GM10248 (cell line): ENCODE measurements at regions not wholly inside any gene's neighbourhood (a gene's known extent, or its start where the extent isn't known, plus 50 kb on each side); places are given as distances from the start of the nearest gene placed in this dataset.

Experiments
- CTCF ChIA-PET: fragments of 300-600 bp; sonication (Branson Sonifier 250); formaldehyde crosslinking; extraction: SDS; loops from one replicate; lab custom pipeline; 2021; ENCODE audit warnings: antibody characterized with exemption; lab: Yijun Ruan, JAX
- POLR2A ChIA-PET: fragments of 350-650 bp; sonication (Branson Sonifier 250); formaldehyde crosslinking; extraction: SDS; loops from one replicate; lab custom pipeline; 2020; ENCODE audit warnings: antibody characterized with exemption; lab: Yijun Ruan, JAX
- DNase-seq: peaks from one replicate; pipeline ENCODE4 v3.0.0; 2012; ENCODE audit errors: extremely low spot score
- CTCF ChIP-seq: IDR thresholded peaks from 2 replicates; pipeline ENCODE4 v1.5.1; 2012; ENCODE audit warnings: mild to moderate bottlenecking, low read depth; ENCODE audit errors: extremely low read depth, missing control alignments, control extremely low read depth

DNA sequence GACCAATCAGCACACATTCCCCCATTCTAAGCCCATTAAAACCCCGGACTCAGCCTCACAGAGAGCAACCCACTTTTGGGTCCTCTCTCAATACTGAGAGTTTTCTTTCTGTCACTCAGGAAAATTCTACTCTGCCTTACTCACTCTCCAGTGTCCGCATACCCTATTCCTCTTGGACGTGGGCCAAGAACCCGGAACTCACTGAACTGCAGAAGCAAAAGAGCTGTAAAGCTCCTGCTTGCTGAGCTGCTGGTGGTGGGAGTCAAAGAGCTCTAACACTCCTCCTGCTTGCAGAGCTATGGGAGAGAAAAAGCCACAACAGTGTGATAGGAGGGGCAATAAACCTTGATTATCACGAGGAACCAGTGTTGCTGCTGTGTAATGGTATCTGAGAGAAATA is 386.9 kb downstream of the POM121L12 start:
- TF ChIP-seq CTCF: no peak
- POLR2A ChIA-PET: no interaction called here
- no peak for DNase-seq
- CTCF ChIA-PET: no interaction called here

DNA sequence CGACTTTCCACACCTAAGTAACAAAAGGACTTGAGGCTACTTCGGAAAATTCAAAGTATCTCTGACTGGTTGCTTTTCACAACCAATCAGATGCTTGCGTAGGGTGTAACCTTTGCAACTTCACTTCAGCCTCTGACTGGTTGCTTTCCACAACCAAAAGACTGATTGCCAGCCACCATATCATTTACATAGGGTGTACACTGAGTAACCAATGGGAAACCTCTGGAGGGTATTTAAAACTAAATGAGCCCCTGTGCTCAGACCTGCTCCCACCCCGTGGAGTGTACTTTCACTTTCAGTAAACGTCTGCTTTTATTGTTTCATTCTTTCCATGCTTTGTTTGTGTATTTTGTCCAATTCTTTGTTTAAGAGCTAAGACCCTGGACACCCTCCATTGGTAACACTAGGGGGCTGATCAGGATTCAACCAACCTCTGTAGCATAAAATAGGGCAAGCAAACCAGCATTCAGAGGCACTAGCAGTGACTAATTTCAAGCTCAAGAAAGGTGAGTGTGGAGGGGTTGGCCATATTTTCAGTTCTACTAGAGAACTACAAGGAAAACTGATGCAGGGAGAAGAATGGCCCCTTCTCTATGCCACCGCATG is 390.8 kb downstream of the POM121L12 start:
- POLR2A ChIA-PET: no interaction called here
- no peak for TF ChIP-seq CTCF
- no peak for DNase-seq
- CTCF ChIA-PET: no interaction called here

DNA sequence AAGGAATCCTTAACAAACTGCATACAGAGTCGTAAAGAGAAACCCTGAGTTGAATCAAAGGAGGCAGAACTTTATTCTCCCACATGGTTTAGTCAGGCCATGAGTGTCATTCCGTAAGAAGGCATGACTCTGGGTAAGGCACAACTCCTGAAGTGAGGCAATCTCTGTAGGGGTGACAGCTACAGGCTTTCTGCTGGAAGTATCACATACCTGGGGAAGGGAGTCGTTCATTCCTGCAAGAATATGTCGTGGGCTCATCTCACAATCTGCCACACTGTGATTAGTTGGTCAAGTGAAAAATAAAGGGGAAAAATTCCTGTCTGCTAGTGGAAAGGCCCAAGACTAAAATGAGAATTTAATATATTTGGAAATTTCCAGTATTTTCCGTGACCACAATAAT is 392.6 kb downstream of the POM121L12 start:
- DNase-seq: no peak
- CTCF ChIA-PET: interaction anchor here (0.9 kb wide), 1 partner anchor 10 kb away, joined by 3 read pairs; no protein-coding TSS in a partner anchor
- TF ChIP-seq CTCF: no peak
- POLR2A ChIA-PET: no interaction called here

GRCh38 chr7:53431901-53432300 is 396.5 kb downstream of the POM121L12 start:
- DNase-seq: no peak
- no peak for TF ChIP-seq CTCF
- ChIA-PET CTCF (no interaction called here), POLR2A (no interaction called here)

DNA sequence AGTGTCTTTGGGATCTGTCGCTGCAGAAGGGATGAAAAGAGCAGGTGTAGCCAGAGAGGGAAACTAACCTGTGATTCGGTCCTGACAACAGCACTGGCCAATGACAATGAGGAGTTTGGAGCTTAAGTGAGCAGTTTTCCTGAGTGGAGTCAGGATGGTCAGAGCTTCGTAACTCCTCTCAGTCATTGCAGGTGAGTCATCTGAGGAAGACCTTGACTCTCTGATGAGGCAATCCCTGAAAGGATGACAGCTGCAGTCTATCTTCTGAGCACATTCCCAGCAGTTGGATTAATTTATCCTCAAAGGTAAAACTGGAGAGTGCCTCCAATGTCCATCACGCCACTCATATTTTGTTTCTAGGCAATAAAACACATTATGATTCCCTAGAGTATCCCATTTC is 401.9 kb downstream of the POM121L12 start:
- no peak for TF ChIP-seq CTCF
- ChIA-PET CTCF (no interaction called here), POLR2A (no interaction called here)
- no peak for DNase-seq

- DNase-seq: no peak
- CTCF ChIA-PET: no interaction called here
- no peak for TF ChIP-seq CTCF
- POLR2A ChIA-PET: no interaction called here
Measured at GRCh38 chr7:53446170-53446569, 410.7 kb downstream of the POM121L12 start.
